Cardiac septum (tissue), 1 donor: ENCODE measurements at regions not wholly inside any gene's neighbourhood (a gene's known extent, or its start where the extent isn't known, plus 50 kb on each side); places are given as distances from the start of the nearest gene placed in this dataset.

Source experiments
- DNase-seq: peaks from one replicate; pipeline ENCODE4 v3.0.0-alpha.2; 2020; ENCODE audit warnings: low spot score
- intact Hi-C: fragments of 100-400 bp; cut with DNase I; formaldehyde crosslinking; loops from one replicate; pipeline ENCODE4 v1.14.0; 2022
- donor health status: DM: no; HTN: no; CAD: no.

DNA sequence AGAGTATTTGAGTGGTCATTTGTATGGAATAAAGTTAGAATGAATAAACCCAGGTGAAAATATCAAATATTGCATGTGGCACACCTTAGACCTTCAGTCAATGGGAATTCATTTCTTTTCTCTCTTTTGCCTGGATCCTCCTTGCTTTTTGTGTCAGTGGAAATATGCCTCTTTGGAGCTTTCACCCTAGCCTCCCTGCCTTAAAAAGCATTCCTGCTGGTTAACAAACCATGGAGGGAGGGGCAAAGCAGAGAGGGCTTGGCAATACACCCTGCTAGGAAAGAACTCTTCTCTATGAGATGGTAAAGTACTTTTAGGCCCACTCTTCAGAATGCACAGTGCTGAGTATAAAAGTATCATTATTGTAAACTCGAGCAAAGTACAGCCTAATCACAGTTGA is 383.7 kb downstream of the DMAC1 start:
- DNase-seq = no peak
- intact Hi-C loops = no loop called here

GRCh38 chr9:7408845-7409244 is 390.7 kb downstream of the DMAC1 start:
- no peak for DNase-seq
- intact Hi-C loops = no loop called here

- DNase-seq = no peak
- intact Hi-C loops = no loop called here
These were observed 392.3 kb downstream of the DMAC1 start for GRCh38 chr9:7407246-7407645.

DNA sequence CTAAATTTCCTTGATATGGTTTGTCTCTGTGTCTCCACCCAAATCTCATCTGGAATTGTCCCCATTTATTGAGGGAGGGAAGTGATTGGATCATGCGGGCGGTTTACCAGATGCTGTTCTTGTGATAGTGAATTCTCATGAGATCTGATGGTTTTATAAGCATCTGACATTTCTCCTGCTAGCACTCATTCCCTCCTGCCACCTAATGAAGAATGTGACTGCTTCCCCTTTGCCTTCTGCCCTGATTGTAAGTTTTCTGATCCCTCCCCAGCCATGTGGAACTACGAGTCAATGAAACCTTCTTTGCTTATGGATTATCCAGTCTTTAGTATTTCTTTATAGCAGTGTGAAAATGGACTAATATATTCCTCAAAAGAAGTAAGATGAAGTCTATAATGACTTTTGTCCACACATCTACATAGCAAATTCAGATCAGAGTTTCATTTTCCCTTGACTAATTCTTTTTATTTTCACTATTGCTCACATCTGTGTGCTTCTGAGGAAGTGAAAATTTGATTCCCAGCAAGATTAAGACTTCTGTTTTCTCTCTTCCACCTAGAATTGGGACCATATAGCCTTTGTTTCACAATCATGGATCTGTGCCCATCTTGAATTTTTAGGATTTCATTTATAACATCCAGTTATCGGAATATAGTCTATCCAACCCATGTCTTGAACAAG is 393.5 kb downstream of the DMAC1 start:
- no peak for DNase-seq
- intact Hi-C loops = no loop called here

- intact Hi-C loops = loop anchor here (5.0 kb wide), 1 partner anchor 133 kb away; no protein-coding TSS in a partner anchor
- DNase-seq = no peak
These were observed 395.6 kb downstream of the DMAC1 start for GRCh38 chr9:7403839-7404487.

DNA sequence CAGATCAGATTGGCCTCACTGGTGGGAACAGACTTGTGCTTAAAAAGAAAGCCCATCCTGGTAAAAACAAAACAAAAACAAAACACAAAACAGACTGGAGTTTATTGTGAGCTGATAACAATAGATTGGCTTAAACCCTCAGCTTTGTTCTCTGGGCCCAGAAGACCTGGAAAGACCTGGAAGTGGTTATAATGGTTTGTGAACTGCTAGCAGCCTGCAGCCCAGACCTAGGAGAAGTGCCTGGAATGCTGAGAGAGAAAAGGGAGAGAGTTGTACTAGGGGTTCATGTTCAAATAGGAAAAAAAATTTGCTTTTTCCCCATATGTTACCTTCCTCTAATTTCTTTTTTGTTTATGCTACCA is 396.6 kb downstream of the DMAC1 start:
- DNase-seq = no peak
- intact Hi-C loops = loop anchor here (5.0 kb wide), 1 partner anchor 134 kb away; no protein-coding TSS in a partner anchor

GRCh38 chr9:7402334-7403027 is 397.1 kb downstream of the DMAC1 start:
- no peak for DNase-seq
- intact Hi-C loops = loop anchor here (5.0 kb wide), 1 partner anchor 135 kb away; no protein-coding TSS in a partner anchor

GRCh38 chr9:7401116-7401515 is 398.5 kb downstream of the DMAC1 start:
- DNase-seq = no peak
- intact Hi-C loops = loop anchor here (5.0 kb wide), 1 partner anchor 136 kb away; no protein-coding TSS in a partner anchor

- intact Hi-C loops = no loop called here
- DNase-seq = no peak
These were observed 405.4 kb downstream of the DMAC1 start for GRCh38 chr9:7394002-7394774.

DNA sequence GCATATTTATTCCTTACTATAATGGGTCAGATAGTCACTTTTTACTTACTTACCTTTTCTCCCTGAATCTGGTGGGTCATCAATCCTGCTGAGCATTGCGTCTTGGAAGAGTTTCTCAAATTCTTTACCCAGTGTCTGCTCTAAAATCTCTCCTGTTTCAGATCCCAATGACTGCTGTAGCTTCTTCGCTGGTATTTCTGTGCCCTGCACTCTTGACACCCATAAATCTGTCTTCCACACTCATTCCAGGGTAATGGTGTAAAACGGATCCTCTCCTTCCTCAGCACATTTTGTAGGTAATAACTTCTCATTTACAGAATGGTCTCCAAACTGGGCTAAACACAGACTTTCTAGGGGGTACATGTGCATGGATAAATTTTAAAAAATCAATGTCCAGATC is 407.4 kb downstream of the DMAC1 start:
- no peak for DNase-seq
- intact Hi-C loops = no loop called here

GRCh38 chr9:7388755-7389154 is 410.8 kb downstream of the DMAC1 start:
- DNase-seq = no peak
- intact Hi-C loops = no loop called here

DNA sequence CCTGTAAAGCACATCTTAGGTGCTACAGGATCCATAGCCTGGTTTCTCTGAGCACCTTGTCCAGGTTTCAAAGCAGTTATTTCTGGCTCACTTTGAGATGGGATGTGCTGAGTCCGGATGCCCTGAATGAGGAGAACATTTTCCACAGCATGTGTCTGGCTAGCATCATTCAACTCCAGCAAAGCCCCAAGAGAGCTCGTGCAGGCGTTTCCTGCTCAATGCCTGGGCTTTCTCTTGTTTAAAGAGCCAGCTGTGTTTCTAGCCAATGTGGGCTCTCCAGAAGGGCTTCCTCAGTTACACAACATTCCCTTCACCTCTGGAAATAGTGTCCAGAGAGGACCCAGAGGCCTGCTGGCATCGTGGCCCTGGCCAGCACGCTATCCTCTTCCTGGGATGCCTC is 411.7 kb downstream of the DMAC1 start:
- intact Hi-C loops = no loop called here
- DNase-seq = no peak

DNA sequence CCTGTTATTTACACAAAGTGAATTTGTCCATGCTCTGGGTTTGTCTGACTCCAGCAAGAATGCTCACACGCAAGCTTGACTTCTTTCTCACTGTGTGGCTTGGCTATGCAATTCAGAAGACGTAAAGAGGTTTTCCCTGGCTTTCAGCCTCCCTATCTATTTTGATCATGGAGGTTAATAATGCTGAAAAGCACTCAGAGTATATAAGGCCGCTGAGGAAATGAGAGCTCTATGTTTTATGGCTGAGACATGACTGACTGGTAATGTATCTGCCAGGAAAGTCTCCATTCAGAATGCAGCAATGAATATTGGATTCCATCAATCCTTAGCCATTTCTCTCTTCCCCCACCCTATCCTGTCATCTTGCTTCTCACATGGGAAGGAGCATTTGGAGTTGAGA is 417.3 kb downstream of the DMAC1 start:
- intact Hi-C loops = no loop called here
- DNase-seq = no peak

DNA sequence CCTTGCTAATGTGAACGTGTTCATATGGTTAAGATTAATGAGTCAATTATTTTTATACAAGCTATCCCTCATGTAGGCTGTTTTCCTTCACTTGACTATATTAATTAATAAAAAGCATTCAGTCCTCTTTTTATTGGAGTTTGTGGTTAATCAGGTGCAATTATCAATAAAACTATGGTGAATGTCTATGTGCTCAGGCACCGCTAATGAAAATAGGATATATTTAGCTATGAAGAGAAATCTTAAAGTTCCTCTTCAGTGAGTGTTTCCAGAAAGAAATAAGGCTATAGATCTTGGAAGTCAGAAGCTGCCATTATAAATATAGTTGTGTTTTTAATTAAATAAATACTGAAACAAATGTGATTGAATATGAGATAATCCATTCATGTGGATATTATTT is 422.1 kb downstream of the DMAC1 start:
- intact Hi-C loops = no loop called here
- no peak for DNase-seq

GRCh38 chr9:7376833-7377232 is 422.7 kb downstream of the DMAC1 start:
- no peak for DNase-seq
- intact Hi-C loops = no loop called here

DNA sequence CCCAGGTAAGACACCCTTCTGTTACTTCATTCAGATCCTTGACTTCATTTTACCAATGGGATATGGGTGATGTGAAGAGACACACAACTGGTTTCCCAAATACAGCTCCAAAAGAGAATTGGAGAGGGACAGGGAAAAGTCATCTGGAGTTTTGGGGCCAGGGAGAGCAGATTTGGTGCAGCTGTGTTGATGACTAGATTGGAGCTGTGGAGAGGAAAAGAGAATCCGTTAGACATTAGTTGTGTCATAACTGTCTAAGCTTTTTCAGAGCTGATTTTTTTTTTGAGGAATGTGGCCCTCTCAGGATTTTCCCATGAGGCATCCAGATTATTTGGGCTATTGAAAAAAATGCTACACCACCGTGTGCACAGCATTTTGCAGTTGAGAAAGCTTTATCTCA is 423.4 kb downstream of the DMAC1 start:
- intact Hi-C loops = no loop called here
- DNase-seq = no peak

DNA sequence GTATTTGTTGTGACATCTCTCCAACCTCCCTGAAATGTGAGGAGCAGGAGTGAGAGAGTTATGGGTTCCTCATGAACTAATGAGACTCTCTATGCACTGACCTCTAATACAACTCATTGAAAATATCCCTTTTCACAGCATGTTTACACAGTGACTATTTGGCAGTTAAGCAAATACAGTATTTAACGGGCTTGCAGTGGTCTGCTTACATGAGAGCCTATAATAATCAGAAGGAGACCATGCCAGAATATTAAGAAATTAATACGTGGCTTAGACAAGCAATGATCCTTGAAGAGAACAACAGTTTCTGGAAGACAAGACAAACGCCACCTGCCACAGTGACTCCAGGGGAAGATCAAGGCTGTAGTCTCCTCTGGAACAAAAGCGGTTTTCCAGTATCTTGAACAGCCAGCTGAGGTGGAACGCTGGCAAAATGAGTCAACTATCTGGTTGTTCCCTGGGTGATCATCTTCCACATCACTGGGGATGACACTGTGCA is 424.5 kb downstream of the DMAC1 start:
- intact Hi-C loops = no loop called here

DNA sequence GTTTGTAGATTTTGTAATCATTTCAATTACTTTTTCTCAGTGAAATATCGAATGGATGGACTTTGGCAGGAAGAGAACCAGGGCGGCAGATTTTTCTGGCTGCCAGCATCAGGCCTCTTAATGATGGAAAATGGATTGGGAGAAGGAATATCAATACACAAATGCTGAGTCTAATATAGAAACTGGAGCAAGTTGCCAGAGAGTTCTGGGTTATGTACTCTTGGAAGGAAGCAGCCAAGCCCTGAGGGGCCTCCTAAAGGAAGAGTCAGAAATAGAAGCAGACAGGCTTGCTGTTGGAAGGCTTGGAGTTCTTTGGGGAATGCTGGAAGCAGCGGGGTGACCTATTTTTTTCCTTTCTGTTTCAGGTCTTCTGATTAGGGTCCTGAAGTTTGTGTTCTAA is 428.6 kb downstream of the DMAC1 start:
- intact Hi-C loops = no loop called here
- no peak for DNase-seq

More for the DNA sequence above, 424.5 kb downstream of the DMAC1 start:
- DNase-seq = no peak

GRCh38 chr9:7370381-7370780 is 429.2 kb downstream of the DMAC1 start:
- intact Hi-C loops = no loop called here
- no peak for DNase-seq

- no peak for DNase-seq
- intact Hi-C loops = no loop called here
These were observed 430.2 kb downstream of the DMAC1 start for GRCh38 chr9:7369384-7369821.
